Posterior cingulate gyrus (tissue), 11 donors: ENCODE measurements at regions not wholly inside any gene's neighbourhood (a gene's known extent, or its start where the extent isn't known, plus 50 kb on each side); places are given as distances from the start of the nearest gene placed in this dataset.

ENCODE experiments used
- DNase-seq, 10 donors: peaks; one replicate each; pipeline versions ENCODE4 v3.0.0 to v3.0.0-alpha.2; 2020 to 2021; ENCODE audit warnings: mixed read lengths in 3 of 10
- intact Hi-C: fragments of 100-400 bp; cut with DNase I; formaldehyde crosslinking; loops from one replicate; pipeline ENCODE4 v1.15.1; 2023

- DNase-seq = no peak
- intact Hi-C loops = no loop called here
Measured at GRCh38 chr18:41842886-41843285, 112.1 kb upstream of the PIK3C3 start.

GRCh38 chr18:41829647-41830516, 125.2 kb upstream of the PIK3C3 start:
- intact Hi-C loops = no loop called here
- no peak for DNase-seq

GRCh38 chr18:41828137-41828536, 126.9 kb upstream of the PIK3C3 start:
- no peak for DNase-seq
- intact Hi-C loops = no loop called here

GRCh38 chr18:41820784-41821183, 134.2 kb upstream of the PIK3C3 start:
- intact Hi-C loops = no loop called here
- no peak for DNase-seq

GRCh38 chr18:41818381-41819355, 136.4 kb upstream of the PIK3C3 start:
- DNase-seq = no peak
- intact Hi-C loops = no loop called here

- intact Hi-C loops = no loop called here
- no peak for DNase-seq
Measured at GRCh38 chr18:41814651-41815050, 140.4 kb upstream of the PIK3C3 start.

GRCh38 chr18:41809652-41810051, 145.4 kb upstream of the PIK3C3 start:
- no peak for DNase-seq
- intact Hi-C loops = no loop called here

- intact Hi-C loops = no loop called here
- DNase-seq = no peak
Measured at GRCh38 chr18:41805341-41805740, 149.7 kb upstream of the PIK3C3 start.

- intact Hi-C loops = no loop called here
- no peak for DNase-seq
Measured at GRCh38 chr18:41798879-41799278, 156.2 kb upstream of the PIK3C3 start.

- intact Hi-C loops = no loop called here
- no peak for DNase-seq
Measured at GRCh38 chr18:41790687-41791086, 164.3 kb upstream of the PIK3C3 start.

- intact Hi-C loops = no loop called here
- no peak for DNase-seq
Measured at GRCh38 chr18:41789001-41789400, 166.0 kb upstream of the PIK3C3 start.

- intact Hi-C loops = no loop called here
- DNase-seq = no peak
Measured at GRCh38 chr18:41783879-41784278, 171.2 kb upstream of the PIK3C3 start.

GRCh38 chr18:41783065-41783818, 171.8 kb upstream of the PIK3C3 start:
- DNase-seq = no peak
- intact Hi-C loops = no loop called here

- DNase-seq = no peak
- intact Hi-C loops = no loop called here
Measured at GRCh38 chr18:41771973-41772372, 183.1 kb upstream of the PIK3C3 start.

GRCh38 chr18:41769265-41769664, 185.8 kb upstream of the PIK3C3 start:
- intact Hi-C loops = no loop called here
- no peak for DNase-seq

- intact Hi-C loops = no loop called here
- DNase-seq = no peak
Measured at GRCh38 chr18:41768467-41768866, 186.6 kb upstream of the PIK3C3 start.

- intact Hi-C loops = no loop called here
- no peak for DNase-seq
Measured at GRCh38 chr18:41767960-41768359, 187.1 kb upstream of the PIK3C3 start.

- intact Hi-C loops = no loop called here
- no peak for DNase-seq
Measured at GRCh38 chr18:41765460-41765859, 189.6 kb upstream of the PIK3C3 start.

GRCh38 chr18:41763361-41763760, 191.7 kb upstream of the PIK3C3 start:
- DNase-seq = no peak
- intact Hi-C loops = no loop called here

GRCh38 chr18:41761333-41762018, 193.6 kb upstream of the PIK3C3 start:
- intact Hi-C loops = no loop called here
- no peak for DNase-seq
